CD4-positive, alpha-beta T cell treated with Interleukin-12 subunit alpha and Interleukin-12 subunit beta, for 1 hour (primary cell): ENCODE measurements at regions not wholly inside any gene's neighbourhood (a gene's known extent, or its start where the extent isn't known, plus 50 kb on each side); places are given as distances from the start of the nearest gene placed in this dataset.

Experiments
- DNase-seq: peaks from one replicate; pipeline ENCODE4 v3.0.0-alpha.2; 2020

DNA sequence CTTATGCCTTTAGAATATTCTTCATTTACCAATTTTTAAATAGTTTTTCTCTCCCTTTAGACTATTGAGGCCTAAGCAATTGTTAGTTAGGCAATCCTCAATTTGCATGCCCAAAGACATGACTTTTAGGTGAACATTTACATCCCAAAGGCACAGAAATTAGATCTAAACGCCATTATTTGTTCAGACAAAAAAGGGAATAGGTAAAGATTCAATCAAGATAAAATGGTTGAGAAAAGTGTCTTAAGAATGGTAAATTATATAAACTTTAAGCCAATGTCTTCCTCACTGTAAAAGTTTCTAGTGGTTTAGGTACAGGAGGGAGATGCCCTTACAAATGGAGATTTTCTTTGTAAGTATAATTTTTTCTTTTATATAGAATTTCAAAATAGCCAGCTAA is 50.2 kb upstream of the MME start:
- DNase-seq = no peak

DNA sequence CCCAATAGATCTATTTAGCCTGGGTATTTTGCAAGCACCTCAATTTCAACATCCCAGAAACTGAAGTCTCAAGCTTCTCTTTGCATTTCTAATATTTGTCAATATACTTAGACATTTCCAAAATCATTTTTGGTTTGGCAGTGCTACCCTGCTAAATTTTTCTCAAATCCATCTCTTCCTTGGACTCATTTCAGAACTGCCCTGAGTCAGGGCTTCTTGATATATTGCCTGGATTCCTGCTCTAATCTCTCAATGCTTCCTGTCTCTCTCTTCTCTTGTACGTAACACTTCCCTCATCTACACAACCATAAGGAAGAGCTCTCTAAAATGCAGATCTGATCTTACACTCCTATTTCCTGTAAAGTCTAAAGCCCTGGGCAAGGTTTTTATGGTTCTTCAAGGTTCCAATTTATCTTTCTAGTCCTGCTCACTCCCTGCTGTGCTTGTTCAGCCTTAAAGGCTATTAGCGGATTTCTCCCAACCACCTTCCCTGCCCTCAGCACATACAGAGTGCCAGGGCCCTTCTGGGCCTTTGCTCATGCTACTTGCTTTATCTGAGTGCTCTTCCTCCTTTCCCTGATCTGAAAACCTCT is 53.0 kb upstream of the MME start:
- no peak for DNase-seq

DNA sequence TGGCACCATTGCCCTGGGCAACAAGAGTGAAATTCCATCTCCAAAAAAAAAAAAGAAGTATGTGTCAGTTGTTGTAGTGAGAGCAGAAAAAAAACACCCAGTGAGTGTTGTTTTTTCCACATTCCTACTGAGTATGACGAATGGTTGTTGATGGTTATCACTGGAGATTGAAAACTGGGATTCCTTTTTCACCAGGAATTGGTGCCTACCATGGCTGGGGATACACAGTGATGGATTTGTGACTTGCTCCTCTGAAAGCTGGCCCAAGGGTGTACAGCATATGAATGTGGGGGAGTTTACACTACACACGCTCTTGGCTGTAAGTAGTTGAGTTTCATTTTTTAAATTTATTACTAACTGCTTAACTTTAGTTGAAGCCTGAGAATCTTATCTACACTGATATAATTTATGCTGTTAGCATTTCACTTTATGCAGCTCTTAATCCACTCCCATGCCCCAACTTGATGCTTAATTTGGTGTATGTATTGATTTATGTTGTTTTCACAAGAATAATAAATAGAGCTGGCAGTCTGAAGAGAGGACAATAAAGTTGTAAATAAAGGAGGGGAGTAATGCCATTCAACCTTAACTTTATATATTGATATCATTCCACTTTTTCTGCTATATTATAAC is 56.0 kb upstream of the MME start:
- no peak for DNase-seq

DNA sequence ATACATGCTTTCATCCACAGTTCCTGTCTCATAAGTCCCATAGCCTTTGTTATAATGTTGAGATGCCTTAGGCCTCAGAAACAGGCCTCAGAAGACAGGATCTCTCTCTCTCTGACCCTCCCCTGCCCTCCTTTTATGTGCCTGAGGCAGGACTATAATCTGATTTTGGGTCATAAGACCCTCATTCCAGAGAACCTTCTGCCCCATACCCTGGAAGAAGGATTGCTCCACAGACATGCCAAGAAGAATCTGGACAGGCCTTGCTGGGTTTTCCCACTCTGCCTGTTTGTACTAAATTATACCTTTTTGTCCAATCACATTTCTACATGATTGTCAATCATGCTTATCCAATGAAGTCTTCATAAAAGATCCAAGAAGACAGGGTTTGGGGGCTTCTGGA is 57.2 kb upstream of the MME start:
- DNase-seq = no peak

DNA sequence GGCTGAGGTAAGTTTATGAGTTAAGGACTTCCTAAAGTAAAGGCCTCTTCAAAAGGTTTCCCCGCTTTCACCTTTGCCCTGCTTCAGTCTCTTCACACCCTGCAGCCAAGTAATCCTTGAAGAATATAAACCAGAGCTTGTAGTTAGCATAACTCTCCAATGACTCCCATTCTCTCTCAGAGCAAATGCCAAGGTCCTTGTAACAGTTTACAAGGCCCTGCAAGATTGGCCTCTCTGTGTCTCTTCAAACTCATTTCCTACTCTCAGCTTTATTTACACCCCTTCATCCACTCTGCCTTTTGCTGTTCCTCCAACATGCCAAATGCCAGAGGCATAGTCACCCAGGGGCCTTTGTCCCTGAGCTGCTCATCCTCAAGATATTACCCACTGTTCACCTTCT is 60.5 kb upstream of the MME start:
- DNase-seq = no peak

DNA sequence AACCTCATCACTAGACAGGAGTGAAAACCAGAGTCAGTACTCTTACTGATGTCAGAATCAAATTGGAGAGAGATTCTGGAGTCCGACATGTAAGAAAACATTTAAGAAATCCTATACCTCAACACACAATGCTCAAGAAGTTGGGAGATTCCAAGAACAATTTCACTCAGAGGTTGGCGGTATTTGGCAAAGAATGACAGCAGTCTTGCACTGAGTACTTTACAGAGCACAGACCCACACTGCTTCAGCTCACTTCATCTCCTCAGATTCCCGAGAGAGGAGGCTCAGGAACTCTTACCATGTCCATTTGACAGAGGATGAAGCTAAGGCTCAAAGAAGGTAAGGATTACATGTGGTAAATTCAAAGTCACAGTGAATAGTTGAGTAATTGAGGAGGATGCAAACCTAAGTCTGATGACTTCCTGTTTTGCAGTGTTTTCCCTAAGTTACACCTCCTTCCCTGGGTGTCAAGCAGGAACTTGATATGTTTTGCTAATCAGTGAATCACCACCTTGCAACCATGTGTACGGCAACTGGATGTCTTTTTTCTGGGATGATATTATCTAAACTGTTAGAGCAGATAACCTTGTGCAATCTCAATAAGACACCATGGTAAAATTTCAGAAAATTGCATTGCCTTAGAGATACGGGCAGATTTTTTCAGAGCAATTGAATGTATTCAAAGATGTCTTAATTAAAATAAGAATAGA is 61.3 kb upstream of the MME start:
- DNase-seq = no peak

DNA sequence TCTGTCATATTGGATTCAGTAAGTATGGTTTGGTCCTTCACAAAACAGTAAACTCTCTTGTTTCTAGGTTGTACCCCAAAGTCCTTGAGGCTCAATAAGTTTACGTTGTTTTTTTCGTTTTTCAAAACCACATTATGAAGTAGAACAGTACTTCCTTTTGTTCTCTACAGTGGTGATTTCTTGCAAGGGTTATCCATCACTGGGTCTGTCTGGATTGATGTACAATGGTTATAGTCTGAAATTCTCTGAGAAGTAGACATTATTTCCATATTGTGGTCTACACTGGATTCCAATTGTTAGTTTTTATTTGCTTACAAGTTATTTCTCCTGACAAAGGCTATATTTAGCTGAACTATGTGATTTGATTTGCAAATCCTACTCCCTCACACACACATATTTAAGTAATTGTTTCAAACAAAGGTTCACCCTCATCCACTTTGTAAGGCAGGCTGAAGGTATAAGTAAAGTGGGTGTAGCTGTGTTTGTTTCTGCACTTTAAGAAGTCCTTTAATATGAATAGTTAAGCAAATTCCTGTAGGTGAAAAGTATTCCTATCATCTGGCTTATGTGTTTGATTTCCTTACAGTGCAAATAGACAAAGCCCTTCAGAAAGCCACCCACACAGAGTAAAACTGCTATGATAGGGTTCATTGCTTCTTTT is 64.2 kb upstream of the MME start:
- no peak for DNase-seq

DNA sequence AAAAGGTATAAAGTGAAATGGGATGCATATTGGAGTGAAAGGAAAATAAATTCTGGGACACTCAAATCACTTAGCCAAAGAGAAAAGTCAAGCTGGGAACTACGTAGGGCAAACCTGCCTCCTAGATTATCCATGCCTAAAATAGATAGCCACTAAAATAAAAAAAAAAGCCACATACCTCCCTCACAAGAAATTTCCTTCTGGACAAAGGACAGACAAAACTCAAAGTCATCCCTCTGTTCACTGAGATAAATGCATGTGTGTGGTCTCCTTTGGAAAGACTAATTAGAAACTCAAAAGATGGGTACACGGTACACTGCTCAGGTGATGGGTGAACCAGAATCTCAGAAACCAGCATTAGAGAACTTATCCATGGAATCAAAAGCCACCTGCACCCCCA is 65.2 kb upstream of the MME start:
- no peak for DNase-seq

DNA sequence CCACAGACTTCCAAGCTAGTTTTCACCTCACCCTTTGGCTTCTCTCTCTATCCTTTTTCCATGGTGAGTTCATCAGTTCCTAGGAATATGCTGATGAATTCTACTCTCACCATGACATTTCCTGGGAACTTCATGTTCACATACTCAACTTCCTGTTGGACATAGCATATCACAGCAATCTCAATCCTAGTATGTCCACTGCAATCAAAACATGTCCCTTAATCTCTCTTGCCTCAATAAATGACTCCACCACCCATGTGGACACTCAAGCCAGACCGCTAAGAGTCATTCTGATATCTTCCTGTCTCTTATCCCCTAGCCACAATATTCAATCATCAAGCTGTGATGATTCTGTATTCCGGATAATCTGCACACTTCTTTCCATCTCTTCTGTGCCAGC is 66.7 kb upstream of the MME start:
- DNase-seq = no peak

DNA sequence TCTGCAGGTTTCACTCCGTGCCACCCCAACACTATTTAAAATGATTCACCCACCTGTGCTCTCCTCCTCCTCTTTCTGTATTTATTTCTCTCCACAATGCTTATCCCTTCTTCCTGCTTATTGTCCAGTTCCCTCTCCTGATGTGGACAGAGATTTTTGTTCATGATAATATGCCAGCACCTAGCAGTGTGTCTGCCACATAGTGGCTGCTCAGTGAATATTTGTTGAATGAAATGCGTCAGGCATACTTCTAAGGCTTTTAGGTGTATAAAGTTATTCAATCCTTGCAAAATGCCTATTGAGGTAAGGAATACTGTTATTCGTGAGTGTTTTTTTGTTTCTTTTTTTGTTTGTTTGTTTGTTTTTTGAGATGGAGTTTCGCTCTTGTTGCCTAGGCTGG is 67.5 kb upstream of the MME start:
- no peak for DNase-seq

DNA sequence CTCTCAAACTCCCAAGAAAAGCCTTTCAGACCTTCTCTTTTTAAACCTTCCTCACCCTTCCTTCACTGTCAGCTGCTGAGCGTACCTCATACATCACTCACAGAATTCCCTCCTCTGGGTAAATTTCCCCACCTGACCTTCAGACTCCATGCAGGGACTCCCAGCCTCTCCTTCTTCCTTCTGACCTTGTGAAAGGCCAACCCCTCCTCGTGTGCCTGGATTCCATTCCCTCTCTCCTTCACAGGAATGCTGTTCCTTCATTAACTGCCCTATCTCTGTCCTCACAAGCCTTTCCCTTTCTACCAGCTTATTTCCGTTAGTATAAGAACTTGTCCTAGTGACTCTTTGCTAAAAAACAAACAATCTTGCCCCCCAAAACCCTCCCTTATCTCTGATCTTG is 69.7 kb upstream of the MME start:
- no peak for DNase-seq

DNA sequence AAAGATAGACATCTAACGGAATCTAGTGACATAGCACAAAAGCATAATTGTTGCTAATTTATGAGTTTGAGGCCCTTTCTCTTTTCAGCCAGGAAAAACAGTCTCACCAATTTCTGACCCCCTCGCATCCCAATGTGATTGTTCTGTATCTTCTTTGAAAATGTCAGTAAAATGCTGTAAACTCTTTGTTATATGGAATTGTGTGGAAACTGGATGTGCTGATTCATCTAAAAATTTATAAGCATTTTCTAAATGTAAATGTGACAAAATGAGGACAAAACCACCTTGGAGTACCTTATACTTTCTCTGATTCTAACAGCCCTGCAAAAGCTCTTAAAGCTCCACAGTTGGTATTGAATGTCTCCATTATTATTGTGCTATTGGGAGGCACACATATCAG is 70.9 kb upstream of the MME start:
- DNase-seq = no peak

DNA sequence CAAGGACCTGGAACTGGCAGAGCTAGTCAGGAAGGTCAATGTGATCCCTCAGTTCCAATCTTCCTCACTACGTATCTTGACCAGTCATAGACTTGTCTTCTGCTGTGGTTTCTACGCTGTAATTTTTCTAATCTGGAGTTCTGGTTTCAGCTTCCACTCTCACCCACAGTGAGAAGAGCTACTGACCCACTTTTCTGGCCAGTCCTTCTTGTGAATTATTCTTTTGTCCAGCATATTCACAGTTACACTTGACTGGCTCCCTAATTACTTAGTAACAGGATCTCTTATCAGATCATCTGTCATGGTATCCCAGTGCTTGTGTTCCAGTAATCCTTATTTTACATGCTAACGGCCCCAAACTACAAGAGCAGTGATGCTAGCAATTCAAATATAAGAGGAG is 72.4 kb upstream of the MME start:
- no peak for DNase-seq

DNA sequence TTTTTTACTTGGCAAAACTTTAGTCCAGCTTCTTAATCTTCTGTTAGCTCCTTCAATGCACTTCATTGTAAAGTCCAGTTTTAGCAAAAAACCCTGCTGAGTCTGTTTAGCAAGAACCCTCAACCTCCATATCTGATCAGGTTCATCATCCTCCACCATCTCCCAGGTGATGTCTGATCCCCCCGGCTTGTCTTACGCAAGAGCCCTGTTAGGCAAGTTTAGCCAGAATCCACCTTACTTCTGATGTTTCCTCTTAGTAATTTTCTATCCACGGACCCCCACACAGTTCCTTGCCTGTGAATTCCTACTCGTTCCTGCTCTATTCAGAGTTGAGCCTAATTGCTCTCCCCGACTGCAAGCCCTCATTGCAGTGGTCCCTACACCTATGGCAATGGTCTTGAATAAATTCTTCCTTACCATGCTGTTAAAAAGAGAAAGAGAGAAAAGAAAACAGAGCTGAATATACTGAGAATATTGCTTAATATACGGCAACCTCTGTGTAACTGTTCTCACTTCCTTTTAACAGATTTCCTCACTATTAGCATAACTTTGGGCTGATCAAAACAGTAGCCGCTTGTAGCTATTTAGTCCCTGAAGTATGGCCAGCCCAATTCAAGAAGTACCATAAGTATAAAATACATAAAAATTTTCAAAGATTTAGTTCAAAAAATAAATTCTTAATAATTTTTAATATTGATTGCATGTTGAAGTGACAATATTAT is 78.7 kb upstream of the MME start:
- no peak for DNase-seq

DNA sequence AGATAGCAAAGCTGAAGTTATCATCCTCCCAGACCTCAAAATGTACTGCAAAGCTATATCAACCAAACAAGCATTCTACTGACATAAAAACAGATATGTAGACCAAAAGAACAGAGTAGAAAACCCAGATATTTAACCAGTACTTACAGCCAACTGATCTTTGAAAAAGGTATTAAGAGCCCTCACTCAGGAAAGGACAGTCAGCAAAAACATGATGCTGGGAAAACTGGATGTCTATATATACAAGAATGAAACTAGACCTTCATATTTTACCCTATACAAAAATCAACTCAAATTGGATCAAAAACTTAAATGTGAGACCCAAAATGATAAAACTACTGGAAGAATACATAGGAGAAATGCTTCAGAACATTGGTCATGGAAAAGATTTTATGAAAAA is 87.5 kb upstream of the MME start:
- DNase-seq = no peak

DNA sequence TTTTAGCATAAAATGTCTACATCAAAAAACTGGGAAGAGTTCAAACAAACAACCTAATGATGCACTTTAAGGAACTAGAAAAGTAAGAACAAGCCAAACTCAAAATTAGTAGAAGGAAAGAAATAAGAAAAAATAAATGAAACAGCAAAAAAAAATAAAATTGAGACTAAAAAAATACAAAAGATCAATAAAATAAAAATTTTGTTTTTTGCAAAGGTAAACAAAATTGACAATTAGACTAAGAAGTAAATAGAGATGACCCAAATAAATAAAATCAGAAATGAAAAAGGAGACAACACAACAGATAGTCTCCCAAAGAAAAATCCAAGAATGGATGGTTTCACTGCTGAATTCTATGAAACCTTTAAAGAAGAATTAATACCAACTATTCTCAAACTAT is 89.6 kb upstream of the MME start:
- no peak for DNase-seq

DNA sequence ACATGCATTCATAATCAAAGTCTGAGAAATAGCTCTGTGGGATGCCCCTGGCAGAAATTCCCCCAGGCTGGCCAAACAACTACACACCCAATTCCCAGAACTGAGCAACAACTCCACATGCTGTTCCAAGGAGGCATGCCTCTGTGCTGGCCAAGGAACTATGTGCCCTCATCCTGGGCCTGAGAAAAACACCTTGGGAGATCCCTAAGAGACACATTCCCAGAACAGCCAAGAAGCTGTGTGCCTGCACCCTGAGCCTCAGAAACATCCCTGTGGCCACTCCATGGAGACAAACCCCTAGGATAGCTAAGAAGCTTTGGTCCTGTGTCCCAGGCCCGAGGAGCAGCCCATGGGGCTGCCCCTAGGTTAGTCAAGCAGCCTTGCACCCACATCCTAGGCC is 92.3 kb upstream of the MME start:
- no peak for DNase-seq

DNA sequence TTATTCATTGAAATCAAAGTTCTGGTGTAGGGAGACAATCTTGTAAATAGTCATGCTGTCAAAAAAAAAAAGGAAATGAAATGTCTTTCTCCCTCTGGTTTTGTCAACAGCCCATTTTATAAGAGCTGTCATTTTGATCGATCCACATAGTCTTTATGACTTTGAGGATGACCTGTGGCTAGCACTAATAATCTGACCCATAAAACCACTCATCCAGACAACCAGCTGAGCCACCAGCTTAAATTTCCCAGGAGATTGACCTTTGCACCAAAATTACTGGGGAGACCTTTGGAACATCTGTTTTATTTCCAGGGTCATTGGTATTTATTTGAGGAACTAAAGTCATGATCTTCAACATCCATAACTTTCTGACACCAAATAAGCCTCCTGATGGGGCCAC is 98.5 kb upstream of the MME start:
- DNase-seq = no peak

DNA sequence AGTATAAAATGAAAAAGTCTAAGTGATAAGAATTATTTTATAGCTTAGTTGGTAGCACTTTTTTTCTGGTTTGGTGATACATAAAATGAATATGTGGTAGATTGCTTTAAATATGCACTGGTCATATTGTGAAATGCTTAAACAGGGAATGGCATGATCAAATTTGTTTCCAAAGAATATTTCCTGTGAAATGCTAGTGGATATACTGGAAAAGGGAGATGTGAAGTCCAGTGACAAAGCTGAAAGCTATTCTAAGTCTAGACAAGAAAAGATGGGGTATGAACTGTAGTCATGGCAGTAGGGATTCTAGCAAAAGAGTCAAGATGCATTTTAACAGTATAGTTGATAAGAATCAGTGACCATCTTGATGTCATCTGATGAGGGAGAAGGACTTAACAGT is 98.9 kb upstream of the MME start:
- no peak for DNase-seq

DNA sequence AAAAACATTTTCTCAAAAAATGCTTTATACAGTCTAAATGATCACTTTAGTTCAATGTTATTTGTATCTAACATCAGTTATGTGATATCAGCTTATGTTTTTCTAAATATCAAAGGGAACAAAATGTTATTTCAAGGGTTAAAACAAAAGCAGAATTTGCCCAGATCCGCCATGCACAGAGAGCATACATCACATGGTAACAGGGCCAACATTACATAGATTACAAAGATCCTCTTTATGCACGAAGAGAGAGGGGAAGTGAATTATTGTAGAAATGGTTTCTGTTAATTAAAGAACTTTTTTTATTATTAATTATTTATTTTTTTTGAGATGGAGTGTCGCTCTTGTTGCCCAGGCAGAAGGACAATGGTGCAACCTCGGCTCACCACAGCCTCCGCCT is 100.8 kb upstream of the MME start:
- DNase-seq = no peak

DNA sequence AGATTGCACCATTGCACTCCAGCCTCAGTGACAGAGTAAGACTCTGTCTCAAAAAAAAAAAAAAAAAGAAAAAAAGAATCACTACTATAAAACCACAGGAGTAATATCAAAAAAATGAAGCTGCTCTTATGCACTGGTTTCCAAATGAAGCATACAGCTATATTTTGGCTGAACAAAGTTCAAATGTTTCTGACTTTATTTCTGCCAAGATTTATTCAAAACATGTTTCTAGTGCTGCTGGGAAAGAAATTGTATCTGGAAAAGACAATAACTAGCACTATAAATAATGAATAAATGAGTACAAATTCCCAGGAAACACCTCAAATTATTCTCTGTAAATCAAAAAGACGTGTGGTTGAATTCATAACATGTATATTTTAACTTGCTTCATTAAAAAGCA is 102.5 kb upstream of the MME start:
- no peak for DNase-seq

DNA sequence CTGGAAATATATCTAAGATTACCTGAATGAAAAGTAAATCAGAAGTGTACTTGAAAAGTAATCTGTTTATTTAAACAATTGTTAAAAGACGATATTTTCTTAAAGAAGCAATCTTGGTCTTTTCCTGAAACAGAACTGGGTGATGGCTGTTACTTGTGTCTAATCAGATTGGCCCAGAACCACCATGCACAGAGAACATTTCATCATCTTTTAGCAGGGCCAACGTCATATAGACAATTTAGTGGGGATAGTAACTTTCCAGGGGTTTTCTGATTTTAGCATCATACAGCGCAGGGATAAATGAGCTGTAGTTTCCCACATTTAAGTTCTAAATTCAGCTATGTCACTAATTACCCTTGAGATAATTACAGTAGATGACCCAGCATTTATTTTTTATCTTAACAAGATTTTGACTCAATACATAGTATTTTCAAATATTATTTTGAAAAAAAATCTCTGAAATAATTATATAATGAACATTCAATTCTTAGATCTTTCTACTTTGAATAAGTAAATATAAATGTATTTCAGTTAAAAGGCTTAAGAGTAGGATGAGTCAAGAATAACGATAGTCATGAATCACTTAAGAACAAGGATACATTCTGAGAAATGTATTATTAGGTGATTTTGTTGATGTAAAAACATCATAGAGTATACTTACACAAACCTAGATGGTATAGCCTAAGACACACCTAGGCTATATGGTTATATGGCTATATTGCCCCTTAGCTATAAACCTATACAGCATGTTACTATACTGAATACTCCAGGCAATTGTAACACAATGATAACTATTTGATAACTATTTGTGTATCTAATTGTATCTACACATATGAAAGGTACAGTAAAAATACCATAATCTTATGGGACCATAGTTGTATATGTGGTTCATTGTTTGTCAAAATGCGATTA is 103.8 kb upstream of the MME start:
- DNase-seq = no peak

DNA sequence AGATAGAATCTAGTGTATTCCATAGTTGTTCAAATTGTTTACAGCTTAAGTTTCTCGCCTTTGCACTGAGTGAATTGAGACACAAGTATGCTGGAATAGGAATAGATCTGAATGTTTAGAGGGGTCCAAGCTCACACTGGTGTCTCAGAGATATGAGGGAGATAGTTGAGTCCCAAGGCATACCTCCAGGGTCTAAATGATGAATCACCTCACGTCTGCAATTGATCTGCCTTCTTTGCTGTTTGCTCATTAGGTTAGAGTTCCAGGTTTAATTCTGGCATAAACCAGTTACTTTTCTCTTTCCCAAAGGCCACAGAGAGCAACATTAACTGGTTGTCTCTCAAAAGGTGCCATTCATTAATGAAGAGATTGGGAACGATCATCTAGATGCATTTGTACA is 106.3 kb upstream of the MME start:
- DNase-seq = no peak
